H1 (cell line): ENCODE measurements at regions not wholly inside any gene's neighbourhood (a gene's known extent, or its start where the extent isn't known, plus 50 kb on each side); places are given as distances from the start of the nearest gene placed in this dataset.

Source experiments
- CTCF ChIA-PET: fragments of 300-600 bp; sonication (Branson Sonifier 250); formaldehyde crosslinking; loops from one replicate; lab custom pipeline; 2021; ENCODE audit not compliant: partially characterized antibody; lab: Charles Lee
- POLR2A ChIA-PET: fragments of 300-600 bp; sonication (Branson Sonifier 250); formaldehyde crosslinking; loops from one replicate; lab custom pipeline; 2021; ENCODE audit warnings: inconsistent platforms; ENCODE audit not compliant: partially characterized antibody; lab: Charles Lee
- DNase-seq, 2 experiments: peaks; one replicate each; pipeline versions ENCODE4 v3.0.0 to v3.0.0-alpha.2; 2010 to 2022; ENCODE audit warnings: low spot score in 2 of 2, low read depth in 1 of 2, mixed read lengths in 1 of 2
- FAIRE-seq: peaks from 2 replicates; lab custom pipeline; 2011; peaks lifted over from hg19 to GRCh38; lab: Jason Lieb, UNC
- H2AFZ ChIP-seq: 2 replicates; pipeline ENCODE4 v1.8.1; 2012; ENCODE audit warnings: low read length, inconsistent platforms
- H2AK5ac ChIP-seq: 2 replicates; pipeline ENCODE4 v1.6.1; 2013; ENCODE audit warnings: low read depth, low read length
- H2BK120ac ChIP-seq: replicated peaks from 2 replicates; pipeline ENCODE3; 2013; ENCODE audit warnings: low read depth, low read length, inconsistent platforms
- H2BK12ac ChIP-seq: 2 replicates; pipeline ENCODE4 v1.6.1; 2013; ENCODE audit warnings: low read depth, low read length
- H2BK15ac ChIP-seq: 2 replicates; pipeline ENCODE4 v1.6.1; 2013; ENCODE audit warnings: low read length
- H2BK20ac ChIP-seq: 2 replicates; pipeline ENCODE4 v1.6.1; 2013; ENCODE audit warnings: low read length
- H2BK5ac ChIP-seq: 2 replicates; pipeline ENCODE4 v1.6.1; 2013; ENCODE audit warnings: low read depth, low read length
- H3K14ac ChIP-seq: 2 replicates; pipeline ENCODE4 v1.6.1; 2013; ENCODE audit warnings: inconsistent platforms; ENCODE audit not compliant: insufficient read length
- H3K18ac ChIP-seq: 2 replicates; pipeline ENCODE4 v1.6.1; 2013; ENCODE audit warnings: low read length; ENCODE audit errors: extremely low read depth
- H3K23ac ChIP-seq: 2 replicates; pipeline ENCODE4 v1.6.1; 2013; ENCODE audit warnings: inconsistent platforms; ENCODE audit not compliant: insufficient read length
- H3K23me2 ChIP-seq: 2 replicates; pipeline ENCODE4 v1.6.1; 2013; ENCODE audit warnings: low read depth, low read length
- H3K27ac ChIP-seq: 2 replicates; pipeline ENCODE4 v1.6.1; 2011; ENCODE audit warnings: low read depth, low read length, inconsistent platforms
- H3K27me3 ChIP-seq, 4 experiments: replicated peaks in 1 of 4; 1 replicate in 1 of 4; 2 replicates in 3 of 4; pipeline versions ENCODE4 v1.6.1 to v1.8.1; 2011 to 2013; ENCODE audit warnings: low read length in 3 of 4, mild to moderate bottlenecking in 3 of 4, inconsistent platforms in 2 of 4, mixed read lengths in 2 of 4, moderate library complexity in 1 of 4; ENCODE audit not compliant: control insufficient read depth in 3 of 4, insufficient read depth in 3 of 4; ENCODE audit errors: extremely low read depth in 1 of 4
- H3K36me3 ChIP-seq, 4 experiments: 2 replicates each; pipeline versions ENCODE4 v1.6.1 to v1.8.1; 2011 to 2013; ENCODE audit warnings: mild to moderate bottlenecking in 4 of 4, low read length in 3 of 4, moderate library complexity in 2 of 4, control low read depth in 1 of 4, inconsistent platforms in 1 of 4; ENCODE audit not compliant: insufficient read depth in 4 of 4, control insufficient read depth in 2 of 4
- H3K4ac ChIP-seq: replicated peaks from 2 replicates; pipeline ENCODE3; 2013; ENCODE audit warnings: low read length, low read depth, mixed read lengths, inconsistent platforms; ENCODE audit not compliant: insufficient read length
- H3K4me1 ChIP-seq, 4 experiments: replicated peaks in 1 of 4; 1 replicate in 1 of 4; 2 replicates in 3 of 4; pipeline versions ENCODE4 v1.6.1 to v1.8.1; 2011 to 2013; ENCODE audit warnings: low read length in 3 of 4, inconsistent platforms in 2 of 4, mixed read lengths in 1 of 4; ENCODE audit not compliant: insufficient read depth in 4 of 4, control insufficient read depth in 3 of 4
- H3K4me2 ChIP-seq, 2 experiments: 2 replicates each; pipeline versions ENCODE4 v1.6.1 to v1.8.1; 2011 to 2013; ENCODE audit warnings: low read depth in 2 of 2, low read length in 2 of 2, control low read depth in 1 of 2, inconsistent platforms in 1 of 2, mild to moderate bottlenecking in 1 of 2; ENCODE audit not compliant: insufficient read depth in 1 of 2
- H3K4me3 ChIP-seq, 4 experiments: fragments of 200-600, 300-600 bp in 1 of 4; sonication (generic), shearing (Covaris generic), sonication (Bioruptor Twin) in 1 of 4; 2 replicates each; pipeline versions ENCODE4 v1.5.1 to v1.8.1; 2011 to 2016; ENCODE audit warnings: low read length in 4 of 4, low read depth in 3 of 4, control low read depth in 2 of 4, inconsistent platforms in 2 of 4, mild to moderate bottlenecking in 2 of 4, mixed read lengths in 1 of 4, moderate library complexity in 1 of 4; ENCODE audit not compliant: insufficient read depth in 2 of 4; ENCODE audit errors: extremely low read depth in 1 of 4
- H3K56ac ChIP-seq: replicated peaks from 2 replicates; pipeline ENCODE3; 2013; ENCODE audit warnings: low read depth, mild to moderate bottlenecking, mixed read lengths, low read length, inconsistent platforms; ENCODE audit not compliant: insufficient read length
- H3K79me1 ChIP-seq: 2 replicates; pipeline ENCODE4 v1.6.1; 2013; ENCODE audit warnings: low read depth, low read length, control low read depth
- H3K79me2 ChIP-seq, 2 experiments: 2 replicates each; pipeline versions ENCODE4 v1.6.1 to v1.8.1; 2012 to 2013; ENCODE audit warnings: low read length in 2 of 2, mild to moderate bottlenecking in 2 of 2, inconsistent platforms in 1 of 2; ENCODE audit not compliant: insufficient read depth in 2 of 2, control insufficient read depth in 1 of 2
- H3K9ac ChIP-seq, 4 experiments: replicated peaks in 1 of 4; 1 replicate in 1 of 4; 2 replicates in 3 of 4; pipeline versions ENCODE4 v1.6.1 to v1.8.1; 2011 to 2013; ENCODE audit warnings: low read depth in 3 of 4, low read length in 3 of 4, control low read depth in 2 of 4, mild to moderate bottlenecking in 2 of 4, moderate library complexity in 2 of 4, inconsistent platforms in 1 of 4; ENCODE audit errors: extremely low read depth in 1 of 4
- H3K9me3 ChIP-seq, 2 experiments: 2 replicates each; pipeline versions ENCODE4 v1.6.1 to v1.8.1; 2012 to 2013; ENCODE audit warnings: mild to moderate bottlenecking in 2 of 2, moderate library complexity in 2 of 2, control low read depth in 1 of 2, inconsistent platforms in 1 of 2, low read depth in 1 of 2, low read length in 1 of 2, mixed read lengths in 1 of 2; ENCODE audit not compliant: insufficient read depth in 2 of 2
- H4K20me1 ChIP-seq, 2 experiments: replicated peaks in 1 of 2; 2 replicates each; pipeline versions ENCODE3 to v1.8.1; 2011 to 2013; ENCODE audit warnings: inconsistent platforms in 2 of 2, low read length in 2 of 2, mild to moderate bottlenecking in 1 of 2; ENCODE audit not compliant: insufficient read depth in 2 of 2, control insufficient read depth in 1 of 2
- H4K5ac ChIP-seq: 2 replicates; pipeline ENCODE4 v1.6.1; 2013; ENCODE audit warnings: low read length, low read depth, mixed read lengths, inconsistent platforms; ENCODE audit not compliant: insufficient read length
- H4K8ac ChIP-seq: 2 replicates; pipeline ENCODE4 v1.8.0; 2013; ENCODE audit warnings: mild to moderate bottlenecking, moderate library complexity, low read length, inconsistent platforms; ENCODE audit not compliant: insufficient read depth; ENCODE audit errors: extremely low read depth
- H4K91ac ChIP-seq: replicated peaks from 2 replicates; pipeline ENCODE3; 2013; ENCODE audit warnings: low read length, mixed read lengths, inconsistent platforms; ENCODE audit not compliant: insufficient read length
- CBX8 ChIP-seq: fragments of 300-800, 300-1000 bp; sonication (generic); IDR thresholded peaks from 2 replicates; pipeline ENCODE4 v1.7.1; 2016; ENCODE audit warnings: low read depth, low read length, borderline replicate concordance
- CEBPB ChIP-seq: IDR thresholded peaks from 2 replicates; pipeline ENCODE4 v1.6.1; 2012; ENCODE audit warnings: low read depth, low read length
- CREB1 ChIP-seq: IDR thresholded peaks from 2 replicates; pipeline ENCODE4 v1.6.1; 2012; ENCODE audit warnings: inconsistent platforms
- EGR1 ChIP-seq: IDR thresholded peaks from 2 replicates; pipeline ENCODE4 v1.6.1; 2011; ENCODE audit warnings: low read depth, low read length, borderline replicate concordance
- FOSL1 ChIP-seq: IDR thresholded peaks from 2 replicates; pipeline ENCODE4 v1.6.1; 2011; ENCODE audit warnings: mild to moderate bottlenecking, low read depth, low read length, moderate library complexity; ENCODE audit not compliant: insufficient read depth
- JUND ChIP-seq: IDR thresholded peaks from 2 replicates; pipeline ENCODE4 v1.6.1; 2011; ENCODE audit warnings: mild to moderate bottlenecking, improper control_type of control experiment, low read length
- KDM5A ChIP-seq: fragments of 200-600 bp; IDR thresholded peaks from 2 replicates; pipeline ENCODE4 v1.7.1; 2012; ENCODE audit warnings: mild to moderate bottlenecking, low read length, inconsistent platforms, mixed read lengths
- MAFK ChIP-seq: IDR thresholded peaks from 2 replicates; pipeline ENCODE4 v1.6.1; 2012; ENCODE audit warnings: low read depth, mild to moderate bottlenecking, improper control_type of control experiment, low read length
- RXRA ChIP-seq: IDR thresholded peaks from 2 replicates; pipeline ENCODE4 v1.6.1; 2011; ENCODE audit warnings: low read depth, mild to moderate bottlenecking, low read length, moderate library complexity; ENCODE audit not compliant: insufficient read depth
- SIN3A ChIP-seq, 2 experiments: IDR thresholded peaks in 1 of 2; conservative IDR thresholded peaks in 1 of 2; 2 replicates each; pipeline ENCODE4 v1.6.1; 2011 to 2012; ENCODE audit warnings: low read length in 2 of 2, improper control_type of control experiment in 1 of 2, low read depth in 1 of 2, mild to moderate bottlenecking in 1 of 2
- SP4 ChIP-seq: IDR thresholded peaks from 2 replicates; pipeline ENCODE4 v1.6.1; 2012; ENCODE audit warnings: low read length, inconsistent platforms
- SUZ12 ChIP-seq: fragments of 200-600 bp; sonication (generic); IDR thresholded peaks from 2 replicates; pipeline ENCODE4 v1.6.1; 2012; ENCODE audit warnings: mild to moderate bottlenecking, inconsistent platforms, low read length, moderate library complexity, mixed read lengths
- TAF1 ChIP-seq: IDR thresholded peaks from 2 replicates; pipeline ENCODE4 v1.6.1; 2011; ENCODE audit warnings: mild to moderate bottlenecking, low read depth, low read length
- TBP ChIP-seq: IDR thresholded peaks from 2 replicates; pipeline ENCODE4 v1.6.1; 2011; ENCODE audit warnings: low read depth, low read length, improper control_type of control experiment
- TCF12 ChIP-seq: IDR thresholded peaks from 2 replicates; pipeline ENCODE4 v1.6.1; 2011; ENCODE audit warnings: low read depth, mild to moderate bottlenecking, low read length
- ZNF274 ChIP-seq: IDR thresholded peaks from 2 replicates; pipeline ENCODE4 v1.7.0; 2012; ENCODE audit warnings: low read length, borderline replicate concordance; ENCODE audit errors: extremely low read depth
- WGBS, 2 experiments: shearing (Covaris generic) in 1 of 2; methylation state at CpG; one replicate each; pipeline versions ENCODE4 v1.1.6 to v1.1.7; 2013 to 2015; ENCODE audit warnings: low lambda C conversion rate in 2 of 2, mixed read lengths in 2 of 2, inconsistent platforms in 1 of 2, low coverage in 1 of 2, missing lambda C conversion rate in 1 of 2; ENCODE audit not compliant: insufficient replicate concordance in 2 of 2, insufficient coverage in 1 of 2, insufficient read length in 1 of 2; ENCODE audit errors: extremely low coverage in 1 of 2, missing lambda C conversion rate in 1 of 2; 5-methylcytosine and 5-hydroxymethylcytosine counted together
- TF ChIP-seq, protein P1 (sequence below): IDR thresholded peaks from 2 replicates; pipeline ENCODE4 v1.6.1; 2012; ENCODE audit warnings: inconsistent platforms

DNA sequence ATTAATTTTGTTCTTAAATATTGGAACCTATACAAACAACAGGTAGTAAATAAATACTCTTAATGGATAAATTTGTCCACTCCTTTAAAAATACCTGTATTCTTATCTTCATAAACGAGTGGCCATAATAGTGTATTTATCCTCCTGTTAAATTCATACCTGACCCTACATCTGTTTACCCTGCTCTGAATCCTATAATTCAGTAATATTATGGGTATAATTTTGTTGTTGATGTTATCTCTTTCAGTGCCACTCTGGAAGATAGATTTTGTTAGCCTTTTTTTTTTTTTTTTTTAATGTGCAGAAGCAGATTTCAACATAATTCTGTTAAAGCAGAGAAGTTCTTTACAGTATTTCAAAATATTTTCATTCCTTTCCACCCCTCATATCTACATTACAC, 1337.9 kb downstream of the PLA2G4A start:
- no peaks in the 10 kb centered on the region for H3K23me2 ChIP-seq
- H4K91ac ChIP-seq: no peak overlapping the region
- H2AFZ ChIP-seq: no peak overlapping the region
- no peak overlapping the region for H3K56ac ChIP-seq
- no peak for DNase-seq
- H3K14ac ChIP-seq: no peak overlapping the region
- H3K79me2 ChIP-seq: no peaks in the 10 kb centered on the region
- no peak overlapping the region for H3K4me3 ChIP-seq
- no peak overlapping the region for H3K27ac ChIP-seq
- no peaks in the 10 kb centered on the region for H3K36me3 ChIP-seq
- 81% methylated on average over 1 of the region's 1 CpG; no CpG with 5 or more reads in 1 of the 2 experiments for WGBS, 2 experiments
- H2BK120ac ChIP-seq: no peak overlapping the region
- no peaks in the 10 kb centered on the region for H3K27me3 ChIP-seq
- FAIRE-seq: no peak
- H2BK20ac ChIP-seq: no peak overlapping the region
- H4K8ac ChIP-seq: no peak overlapping the region
- no peak overlapping the region for H2BK12ac ChIP-seq
- H4K20me1 ChIP-seq: no peaks in the 10 kb centered on the region
- no peak overlapping the region for H2BK5ac ChIP-seq
- no peaks in the 10 kb centered on the region for H3K4me1 ChIP-seq
- H3K23ac ChIP-seq: no peak overlapping the region
- no peak overlapping the region for H2BK15ac ChIP-seq
- no peak overlapping the region for H3K4me2 ChIP-seq
- H4K5ac ChIP-seq: no peak overlapping the region
- H3K4ac ChIP-seq: no peak overlapping the region
- H3K9ac ChIP-seq: no peak overlapping the region
- POLR2A ChIA-PET: no interaction called here
- H3K9me3 ChIP-seq: no peaks in the 10 kb centered on the region
- no peaks in the 10 kb centered on the region for H3K79me1 ChIP-seq
- H2AK5ac ChIP-seq: no peak overlapping the region
- no peak overlapping the region for H3K18ac ChIP-seq
- CTCF ChIA-PET: no interaction called here
- TF ChIP-seq RXRA: no peak
- TF ChIP-seq SP4: no peak
- no peak for TF ChIP-seq SUZ12
- no peak for TF ChIP-seq CBX8
- no peak for TF ChIP-seq FOSL1
- no peak for TF ChIP-seq SIN3A (conservative IDR thresholded peaks at IDR 0.05 in 1 of 2, IDR thresholded peaks at IDR 0.05 in 1 of 2; ENCODE audit: low read depth in 1 of 2, low read length in 2 of 2)
- no peak for TF ChIP-seq MAFK
- no peak for TF ChIP-seq TCF12
- no peak for TF ChIP-seq ZNF274
- no peak for TF ChIP-seq CREB1
- no peak for TF ChIP-seq KDM5A
- TF ChIP-seq, protein P1, sequence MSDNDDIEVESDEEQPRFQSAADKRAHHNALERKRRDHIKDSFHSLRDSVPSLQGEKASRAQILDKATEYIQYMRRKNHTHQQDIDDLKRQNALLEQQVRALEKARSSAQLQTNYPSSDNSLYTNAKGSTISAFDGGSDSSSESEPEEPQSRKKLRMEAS: no peak
- no peak for TF ChIP-seq TBP
- TF ChIP-seq CEBPB: no peak
- TF ChIP-seq JUND: no peak
- no peak for TF ChIP-seq TAF1
- no peak for TF ChIP-seq EGR1
